Suppressor macrophage treated with lipopolysaccharide for 4 hours (primary cell): ENCODE measurements at regions not wholly inside any gene's neighbourhood (a gene's known extent, or its start where the extent isn't known, plus 50 kb on each side); places are given as distances from the start of the nearest gene placed in this dataset.

Experiments
- DNase-seq: peaks from one replicate; pipeline ENCODE4 v3.0.0-alpha.2; 2020

GRCh38 chr6:21382821-21383449 lies 210.6 kb upstream of the SOX4 start:
- DNase-seq: no peak

- no peak for DNase-seq
These were observed 210.0 kb upstream of the SOX4 start for GRCh38 chr6:21383450-21384085.

- no peak for DNase-seq
These were observed 209.3 kb upstream of the SOX4 start for GRCh38 chr6:21384216-21384615.

GRCh38 chr6:21386744-21387143 lies 206.8 kb upstream of the SOX4 start:
- no peak for DNase-seq

GRCh38 chr6:21390532-21391213 lies 202.9 kb upstream of the SOX4 start:
- DNase-seq: no peak

- DNase-seq: no peak
These were observed 201.4 kb upstream of the SOX4 start for GRCh38 chr6:21392177-21392576.

- no peak for DNase-seq
These were observed 199.9 kb upstream of the SOX4 start for GRCh38 chr6:21393441-21394165.

- no peak for DNase-seq
These were observed 198.4 kb upstream of the SOX4 start for GRCh38 chr6:21395121-21395520.

GRCh38 chr6:21396313-21396712 lies 197.2 kb upstream of the SOX4 start:
- no peak for DNase-seq

GRCh38 chr6:21398741-21399325 lies 194.7 kb upstream of the SOX4 start:
- DNase-seq: no peak

GRCh38 chr6:21402368-21402767 lies 191.2 kb upstream of the SOX4 start:
- peak; percentile 15 for DNase-seq

GRCh38 chr6:21404577-21404976 lies 189.0 kb upstream of the SOX4 start:
- DNase-seq: peak; percentile 17

- no peak for DNase-seq
These were observed 187.2 kb upstream of the SOX4 start for GRCh38 chr6:21406316-21406715.

GRCh38 chr6:21409231-21409630 lies 184.3 kb upstream of the SOX4 start:
- DNase-seq: no peak

GRCh38 chr6:21413428-21413827 lies 180.1 kb upstream of the SOX4 start:
- no peak for DNase-seq

- DNase-seq: no peak
These were observed 179.5 kb upstream of the SOX4 start for GRCh38 chr6:21414065-21414464.

GRCh38 chr6:21420146-21420878 lies 173.2 kb upstream of the SOX4 start:
- DNase-seq: no peak

GRCh38 chr6:21420926-21421325 lies 172.6 kb upstream of the SOX4 start:
- no peak for DNase-seq

- no peak for DNase-seq
These were observed 170.3 kb upstream of the SOX4 start for GRCh38 chr6:21423106-21423854.

GRCh38 chr6:21426841-21427490 lies 166.6 kb upstream of the SOX4 start:
- no peak for DNase-seq

- no peak for DNase-seq
These were observed 164.3 kb upstream of the SOX4 start for GRCh38 chr6:21429291-21429690.
